Cardiac muscle cell (in vitro differentiated cells and primary cell): ENCODE measurements at regions not wholly inside any gene's neighbourhood (a gene's known extent, or its start where the extent isn't known, plus 50 kb on each side); places are given as distances from the start of the nearest gene placed in this dataset.

ENCODE experiments used
- DNase-seq, 2 donors: peaks; one replicate each; pipeline versions ENCODE4 v3.0.0 to v3.0.0-alpha.2; 2010 to 2017; ENCODE audit warnings: low read depth in 1 of 2, low spot score in 1 of 2
- H3K27ac ChIP-seq: fragments of 200-600 bp; sonication (generic); 2 replicates; pipeline ENCODE4 v1.5.1; 2016
- H3K27me3 ChIP-seq: fragments of 200-600 bp; sonication (generic); 2 replicates; pipeline ENCODE4 v1.6.0; 2016; ENCODE audit warnings: control low read depth
- H3K36me3 ChIP-seq: fragments of 200-600 bp; sonication (generic); 2 replicates; pipeline ENCODE4 v1.5.1; 2016; ENCODE audit warnings: control low read depth
- H3K4me1 ChIP-seq: fragments of 200-600 bp; sonication (generic); 2 replicates; pipeline ENCODE4 v1.8.1; 2017; ENCODE audit warnings: low read depth, mild to moderate bottlenecking, mixed run types
- H3K4me3 ChIP-seq: fragments of 200-600 bp; sonication (generic); 2 replicates; pipeline ENCODE4 v1.5.1; 2016; ENCODE audit warnings: mild to moderate bottlenecking
- H3K9me3 ChIP-seq: fragments of 200-600 bp; sonication (generic); 2 replicates; pipeline ENCODE4 v1.5.1; 2017; ENCODE audit warnings: low read depth, mild to moderate bottlenecking, control low read depth
- TF ChIP-seq, protein P1 (sequence below): IDR thresholded peaks from 2 replicates; pipeline ENCODE4 v1.5.1; 2012; ENCODE audit warnings: low read depth, mild to moderate bottlenecking, low read length

DNA sequence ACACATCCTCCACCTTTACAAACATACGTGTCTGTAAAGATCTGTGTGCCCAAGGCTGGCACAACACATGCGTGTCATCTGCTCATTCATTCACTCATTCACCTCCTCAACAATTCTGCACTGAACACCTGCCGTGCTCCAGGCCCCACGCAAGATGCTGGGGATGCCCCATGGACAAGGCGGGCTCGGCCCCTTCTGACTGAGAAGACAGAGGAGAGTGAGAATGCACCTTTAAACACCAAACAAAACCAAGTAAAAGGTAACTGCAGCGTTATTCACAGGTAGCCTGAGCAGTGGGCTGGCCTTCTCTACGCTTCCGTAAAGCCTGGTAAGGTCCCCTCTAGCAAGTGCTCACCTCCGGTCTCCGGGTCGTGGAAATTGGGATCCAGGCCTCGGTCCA lies 142.8 kb downstream of the SHANK2 start:
- Histone ChIP-seq H3K27me3 (no peaks in the 10 kb centered on the region), H3K27ac (no peak overlapping the region), H3K36me3 (no peaks in the 10 kb centered on the region), H3K4me3 (no peak overlapping the region), H3K9me3 (no peaks in the 10 kb centered on the region), H3K4me1 (no peaks in the 10 kb centered on the region)
- no peak for DNase-seq
- TF ChIP-seq, protein P1, sequence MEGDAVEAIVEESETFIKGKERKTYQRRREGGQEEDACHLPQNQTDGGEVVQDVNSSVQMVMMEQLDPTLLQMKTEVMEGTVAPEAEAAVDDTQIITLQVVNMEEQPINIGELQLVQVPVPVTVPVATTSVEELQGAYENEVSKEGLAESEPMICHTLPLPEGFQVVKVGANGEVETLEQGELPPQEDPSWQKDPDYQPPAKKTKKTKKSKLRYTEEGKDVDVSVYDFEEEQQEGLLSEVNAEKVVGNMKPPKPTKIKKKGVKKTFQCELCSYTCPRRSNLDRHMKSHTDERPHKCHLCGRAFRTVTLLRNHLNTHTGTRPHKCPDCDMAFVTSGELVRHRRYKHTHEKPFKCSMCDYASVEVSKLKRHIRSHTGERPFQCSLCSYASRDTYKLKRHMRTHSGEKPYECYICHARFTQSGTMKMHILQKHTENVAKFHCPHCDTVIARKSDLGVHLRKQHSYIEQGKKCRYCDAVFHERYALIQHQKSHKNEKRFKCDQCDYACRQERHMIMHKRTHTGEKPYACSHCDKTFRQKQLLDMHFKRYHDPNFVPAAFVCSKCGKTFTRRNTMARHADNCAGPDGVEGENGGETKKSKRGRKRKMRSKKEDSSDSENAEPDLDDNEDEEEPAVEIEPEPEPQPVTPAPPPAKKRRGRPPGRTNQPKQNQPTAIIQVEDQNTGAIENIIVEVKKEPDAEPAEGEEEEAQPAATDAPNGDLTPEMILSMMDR = no peak

DNA sequence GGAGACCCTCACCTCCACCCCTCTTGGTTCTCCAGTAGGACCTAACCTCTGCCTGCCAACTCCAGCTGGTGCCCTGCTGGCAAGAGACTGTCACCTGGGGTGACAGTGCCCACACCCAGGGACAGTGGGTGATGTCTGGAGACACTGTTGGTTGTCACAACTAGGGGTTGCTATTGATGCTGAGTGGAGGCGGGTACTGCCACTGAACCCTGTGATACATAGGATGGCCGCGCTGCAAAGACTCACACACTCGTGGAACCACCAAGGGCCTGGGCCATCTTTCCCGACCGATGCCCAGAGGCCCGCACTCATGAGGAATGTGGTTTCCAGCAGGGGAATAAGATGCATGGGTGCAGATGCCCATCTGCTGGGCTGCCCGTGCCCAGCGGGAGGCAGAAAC lies 143.2 kb downstream of the SHANK2 start:
- H3K27me3 ChIP-seq = no peaks in the 10 kb centered on the region
- no peak for DNase-seq
- H3K9me3 ChIP-seq = no peaks in the 10 kb centered on the region
- no peak overlapping the region for H3K27ac ChIP-seq
- no peaks in the 10 kb centered on the region for H3K4me1 ChIP-seq
- no peak overlapping the region for H3K4me3 ChIP-seq
- TF ChIP-seq, protein P1 = no peak
- no peaks in the 10 kb centered on the region for H3K36me3 ChIP-seq

DNA sequence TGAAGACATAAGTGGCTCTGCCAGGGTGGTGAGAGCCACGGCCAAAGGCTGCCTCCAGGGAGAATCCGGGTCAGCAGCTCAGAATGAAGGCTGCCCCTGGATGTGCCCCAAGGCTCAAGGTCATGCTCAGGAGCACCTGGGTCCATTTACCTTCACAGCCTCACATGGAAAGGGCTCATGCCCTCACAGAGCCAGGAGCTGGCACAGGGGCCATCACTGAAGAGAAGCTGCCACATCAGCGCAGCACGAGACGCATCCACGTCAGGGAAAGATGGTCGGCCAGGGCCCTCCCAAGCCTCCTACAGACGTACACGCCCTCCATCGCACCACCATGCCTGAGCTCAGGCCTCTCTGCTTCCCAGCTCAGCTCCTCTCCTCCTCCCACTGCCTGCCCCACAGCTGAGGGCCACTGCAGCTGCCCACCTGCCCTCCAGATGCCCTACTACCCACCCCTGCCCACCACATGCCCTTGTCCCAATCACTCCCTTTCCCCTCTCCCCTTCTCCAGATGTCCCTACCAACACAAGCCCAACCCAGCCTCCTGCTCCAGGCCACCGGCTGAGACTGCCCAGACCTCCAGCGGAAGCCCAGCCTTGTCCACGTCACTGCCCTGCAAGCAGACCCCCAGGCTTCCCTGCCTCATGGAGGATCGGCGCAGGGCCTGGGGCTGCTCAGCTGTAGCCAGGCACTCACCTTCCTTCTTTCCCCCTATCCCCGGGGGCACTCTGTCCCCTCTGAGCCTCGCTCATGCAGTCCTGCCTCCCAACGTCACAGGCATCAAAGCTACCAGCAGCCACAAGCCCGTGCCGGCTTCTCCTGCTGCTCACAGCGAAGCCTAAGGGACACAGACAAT lies 144.1 kb downstream of the SHANK2 start:
- Histone ChIP-seq H3K27me3 (no peaks in the 10 kb centered on the region), H3K27ac (no peak overlapping the region), H3K4me3 (no peak overlapping the region), H3K9me3 (no peaks in the 10 kb centered on the region), H3K36me3 (no peaks in the 10 kb centered on the region), H3K4me1 (no peaks in the 10 kb centered on the region)
- TF ChIP-seq, protein P1 = no peak
- no peak for DNase-seq

DNA sequence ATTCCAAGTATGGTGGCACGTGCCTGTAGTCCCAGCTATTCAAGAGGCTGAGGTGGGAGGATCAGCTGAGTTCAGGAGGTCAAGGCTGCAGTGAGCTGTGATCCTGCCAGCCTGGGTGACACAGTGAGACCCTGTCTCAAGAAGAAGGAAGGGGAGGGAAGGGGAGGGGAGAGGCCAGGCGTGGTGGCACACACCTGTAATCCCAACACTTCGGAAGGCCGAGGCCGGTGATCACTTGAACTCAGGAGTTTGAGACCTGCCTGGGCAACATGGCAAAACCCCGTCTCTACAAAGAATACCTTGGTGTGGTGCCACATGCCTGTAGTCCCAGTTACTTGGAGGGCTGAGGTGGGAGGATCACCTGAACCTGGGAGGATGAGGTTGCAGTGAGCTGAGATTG lies 145.7 kb downstream of the SHANK2 start:
- Histone ChIP-seq H3K27me3 (no peaks in the 10 kb centered on the region), H3K27ac (no peak overlapping the region), H3K9me3 (no peaks in the 10 kb centered on the region), H3K4me1 (no peaks in the 10 kb centered on the region), H3K4me3 (no peak overlapping the region), H3K36me3 (no peaks in the 10 kb centered on the region)
- TF ChIP-seq, protein P1 = no peak
- no peak for DNase-seq

GRCh38 chr11:71103266-71103665 lies 149.1 kb downstream of the SHANK2 start:
- Histone ChIP-seq H3K4me1 (no peaks in the 10 kb centered on the region), H3K4me3 (no peak overlapping the region), H3K9me3 (no peaks in the 10 kb centered on the region), H3K27me3 (no peaks in the 10 kb centered on the region), H3K27ac (no peak overlapping the region), H3K36me3 (no peaks in the 10 kb centered on the region)
- peak in 1 of 2 donors; percentile 40 for DNase-seq
- TF ChIP-seq, protein P1 = no peak
